GM20000 (cell line): ENCODE measurements at regions not wholly inside any gene's neighbourhood (a gene's known extent, or its start where the extent isn't known, plus 50 kb on each side); places are given as distances from the start of the nearest gene placed in this dataset.

Experiments used
- DNase-seq: peaks from one replicate; pipeline ENCODE4 v3.0.0; 2012; ENCODE audit warnings: low spot score
- TF ChIP-seq, protein P1 (sequence below): IDR thresholded peaks from 2 replicates; pipeline ENCODE4 v1.5.1; 2012; ENCODE audit warnings: mild to moderate bottlenecking, control low read depth; ENCODE audit errors: extremely low read depth, missing control alignments

DNA sequence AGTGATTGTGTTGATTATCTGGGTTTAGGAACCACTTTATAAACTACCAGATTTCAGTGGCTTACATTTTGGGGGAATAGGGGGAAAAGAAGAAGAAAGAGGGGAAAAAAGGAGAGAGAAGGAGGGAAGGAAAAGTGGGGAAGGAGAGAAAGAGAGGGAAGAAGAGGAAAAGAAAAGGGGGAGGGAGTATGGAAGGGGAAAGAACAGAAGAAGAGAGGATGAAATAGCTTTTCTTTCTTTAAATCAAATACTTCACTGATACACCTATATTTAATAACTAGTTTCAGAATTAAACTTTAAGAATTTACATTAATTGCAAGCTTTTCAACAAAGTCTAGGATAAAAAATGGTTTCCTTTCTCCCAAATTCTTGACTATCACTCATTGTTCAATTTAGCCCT is 289.6 kb downstream of the SDHAF3 start:
- no peak for DNase-seq
- TF ChIP-seq, protein P1, sequence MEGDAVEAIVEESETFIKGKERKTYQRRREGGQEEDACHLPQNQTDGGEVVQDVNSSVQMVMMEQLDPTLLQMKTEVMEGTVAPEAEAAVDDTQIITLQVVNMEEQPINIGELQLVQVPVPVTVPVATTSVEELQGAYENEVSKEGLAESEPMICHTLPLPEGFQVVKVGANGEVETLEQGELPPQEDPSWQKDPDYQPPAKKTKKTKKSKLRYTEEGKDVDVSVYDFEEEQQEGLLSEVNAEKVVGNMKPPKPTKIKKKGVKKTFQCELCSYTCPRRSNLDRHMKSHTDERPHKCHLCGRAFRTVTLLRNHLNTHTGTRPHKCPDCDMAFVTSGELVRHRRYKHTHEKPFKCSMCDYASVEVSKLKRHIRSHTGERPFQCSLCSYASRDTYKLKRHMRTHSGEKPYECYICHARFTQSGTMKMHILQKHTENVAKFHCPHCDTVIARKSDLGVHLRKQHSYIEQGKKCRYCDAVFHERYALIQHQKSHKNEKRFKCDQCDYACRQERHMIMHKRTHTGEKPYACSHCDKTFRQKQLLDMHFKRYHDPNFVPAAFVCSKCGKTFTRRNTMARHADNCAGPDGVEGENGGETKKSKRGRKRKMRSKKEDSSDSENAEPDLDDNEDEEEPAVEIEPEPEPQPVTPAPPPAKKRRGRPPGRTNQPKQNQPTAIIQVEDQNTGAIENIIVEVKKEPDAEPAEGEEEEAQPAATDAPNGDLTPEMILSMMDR: no peak

DNA sequence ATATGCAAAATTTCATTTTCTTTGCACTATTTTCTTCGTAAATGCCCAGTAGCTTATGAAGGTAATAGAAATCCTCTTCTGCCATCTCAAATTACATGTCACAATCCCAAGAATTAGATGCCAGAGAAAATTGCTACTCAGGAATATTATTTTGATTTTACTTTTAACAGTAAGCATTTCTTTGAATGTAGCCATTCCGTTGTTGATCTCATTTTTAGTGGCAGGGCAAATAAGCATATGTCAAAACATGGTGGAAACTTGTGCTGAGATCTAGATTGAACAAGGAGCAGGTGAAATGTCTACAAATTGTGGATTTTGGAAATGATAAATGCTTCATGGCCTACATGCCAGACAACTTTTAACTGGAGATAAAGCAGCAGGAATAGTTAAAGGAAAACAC is 291.8 kb downstream of the SDHAF3 start:
- DNase-seq: no peak
- TF ChIP-seq, protein P1: no peak

DNA sequence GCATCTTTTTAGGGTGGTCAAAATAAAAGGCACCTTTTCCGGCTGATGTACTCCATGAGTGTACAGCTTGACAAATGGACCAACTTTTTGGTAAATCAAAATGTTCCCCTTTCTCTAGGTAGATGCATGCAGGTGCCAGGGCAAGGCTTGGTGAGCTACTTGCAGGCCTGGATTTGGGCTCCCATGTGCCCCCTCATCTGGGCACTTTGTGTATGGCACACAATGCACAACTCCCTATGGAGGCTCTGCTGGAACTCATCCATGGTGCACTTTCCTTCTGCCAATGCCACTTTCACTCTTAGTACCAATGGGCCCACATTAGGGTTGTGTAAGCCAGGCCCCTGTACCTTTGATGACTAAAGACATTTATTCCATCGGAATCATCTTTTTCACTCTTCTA is 300.8 kb downstream of the SDHAF3 start:
- TF ChIP-seq, protein P1: no peak
- no peak for DNase-seq

DNA sequence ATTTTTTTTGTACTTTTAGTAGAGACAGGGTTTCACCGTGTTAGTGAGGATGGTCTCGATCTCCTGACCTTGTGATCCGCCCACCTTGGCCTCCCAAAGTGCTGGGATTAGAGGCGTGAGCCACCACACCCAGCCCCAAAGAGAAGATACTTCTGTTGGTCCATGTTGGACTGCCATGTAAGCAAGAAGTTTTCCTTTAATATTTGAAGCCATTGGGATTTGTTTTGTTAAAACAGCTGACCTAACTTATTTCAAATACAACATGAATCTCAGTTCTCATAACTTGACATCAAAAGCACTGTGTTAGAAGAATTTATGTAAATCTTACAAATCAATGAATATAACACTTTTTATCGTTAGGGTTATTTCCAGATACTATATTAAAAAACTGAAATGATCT is 302.4 kb downstream of the SDHAF3 start:
- no peak for DNase-seq
- TF ChIP-seq, protein P1: no peak

DNA sequence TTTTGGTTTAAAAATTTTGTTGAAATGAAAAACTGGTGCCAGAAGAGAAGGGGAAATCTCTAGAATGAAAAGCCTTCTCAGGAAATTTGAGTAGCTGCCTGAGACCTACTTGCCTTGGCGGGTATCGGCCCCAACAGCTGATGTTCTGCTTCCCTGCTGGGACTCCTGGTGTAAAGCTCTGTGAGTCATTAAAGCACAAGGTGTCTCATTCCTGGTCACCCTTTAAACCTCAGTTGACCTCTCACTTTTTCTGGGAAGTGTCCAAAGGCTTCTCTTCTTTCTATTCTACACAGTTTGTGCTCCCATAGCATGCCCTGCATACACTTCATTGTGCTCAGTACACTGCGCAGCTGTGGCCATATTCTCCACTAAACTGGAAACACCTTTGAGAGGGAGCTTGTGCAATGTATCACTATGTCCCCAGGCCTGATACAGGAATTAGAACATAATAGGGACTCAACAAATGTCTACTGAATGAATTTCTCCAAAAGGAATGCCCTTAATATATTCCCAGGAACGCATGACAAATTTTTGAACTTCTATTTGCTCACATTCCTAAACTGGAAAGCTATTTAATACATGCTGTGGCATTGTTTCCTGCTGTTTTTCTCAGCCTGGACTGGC is 303.9 kb downstream of the SDHAF3 start:
- TF ChIP-seq, protein P1: no peak

DNA sequence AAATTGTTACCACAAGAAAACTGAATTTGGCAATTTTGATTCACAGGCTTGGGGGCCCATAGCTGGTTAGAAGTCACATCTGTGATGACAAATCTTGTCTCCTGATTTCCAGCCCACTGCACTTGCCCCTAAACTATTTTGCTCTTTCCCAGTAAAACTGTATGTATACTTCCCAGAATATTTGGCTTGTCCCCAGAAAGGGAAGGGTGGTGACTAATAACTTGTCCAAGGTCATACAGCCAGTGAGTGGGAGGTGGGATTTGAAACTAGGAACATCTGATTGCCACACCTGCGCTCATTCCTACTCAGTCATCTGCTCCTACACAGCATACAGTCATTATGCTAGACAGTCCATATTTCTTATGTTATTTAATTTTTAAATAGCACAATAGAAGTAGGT is 304.5 kb downstream of the SDHAF3 start:
- no peak for DNase-seq
- TF ChIP-seq, protein P1: no peak

More for the DNA sequence above, 303.9 kb downstream of the SDHAF3 start:
- no peak for DNase-seq

DNA sequence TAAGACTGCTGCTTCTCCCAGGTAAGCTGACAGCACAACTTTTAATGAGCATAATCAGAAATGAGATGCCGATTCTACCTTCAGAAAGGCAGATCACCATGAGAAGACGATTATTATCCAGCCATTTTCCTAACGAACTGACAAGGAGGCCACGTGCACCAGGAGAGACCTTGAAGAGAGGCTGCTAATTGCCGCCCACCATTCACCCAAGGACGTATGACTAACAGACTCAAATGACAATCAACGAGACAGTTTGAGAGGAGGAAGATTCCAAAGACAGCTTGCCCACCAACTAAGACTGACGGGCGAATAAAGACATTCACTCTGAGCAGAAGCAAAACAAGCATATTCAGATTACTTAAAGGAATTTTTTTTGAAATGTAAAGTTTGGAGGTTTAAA is 301.9 kb upstream of the TAC1 start:
- TF ChIP-seq, protein P1: no peak
- DNase-seq: no peak
